ENCODE measurements at regions not wholly inside any gene's neighbourhood (a gene's known extent, or its start where the extent isn't known, plus 50 kb on each side); places are given as distances from the start of the nearest gene placed in this dataset.
"Not testable (repeated sequence)": the region's sequence is repeated elsewhere in the genome, so short reads cannot be mapped to it uniquely, and the experiment has no call there.

- no peak for FAIRE-seq
Observed at GRCh38 chr14:23763394-23763793, 127.2 kb downstream of the DHRS2 start.

GRCh38 chr14:23766737-23767401, 130.7 kb downstream of the DHRS2 start:
- FAIRE-seq, result no peak

GRCh38 chr14:23769221-23769728, 133.1 kb downstream of the DHRS2 start:
- FAIRE-seq, result not testable (repeated sequence)

- FAIRE-seq, result no peak
Observed at GRCh38 chr14:23773981-23774380, 137.8 kb downstream of the DHRS2 start.

GRCh38 chr14:23776296-23776695, 140.1 kb downstream of the DHRS2 start:
- FAIRE-seq, result no peak

- no peak for FAIRE-seq
Observed at GRCh38 chr14:23785208-23785607, 149.0 kb downstream of the DHRS2 start.

- no peak for FAIRE-seq
Observed at GRCh38 chr14:23787436-23787835, 151.3 kb downstream of the DHRS2 start.

GRCh38 chr14:23789696-23790095, 153.5 kb downstream of the DHRS2 start:
- FAIRE-seq, result no peak

- no peak for FAIRE-seq
Observed at GRCh38 chr14:23793532-23793931, 157.4 kb downstream of the DHRS2 start.

GRCh38 chr14:23800811-23801210, 152.8 kb upstream of the DHRS4 start:
- no peak for FAIRE-seq

GRCh38 chr14:23801766-23802165, 151.8 kb upstream of the DHRS4 start:
- no peak for FAIRE-seq

GRCh38 chr14:23804817-23805216, 148.8 kb upstream of the DHRS4 start:
- no peak for FAIRE-seq

- no peak for FAIRE-seq
Observed at GRCh38 chr14:23805761-23806160, 147.8 kb upstream of the DHRS4 start.

GRCh38 chr14:23814527-23815256, 138.9 kb upstream of the DHRS4 start:
- no peak for FAIRE-seq

GRCh38 chr14:23816371-23816770, 137.2 kb upstream of the DHRS4 start:
- no peak for FAIRE-seq

- FAIRE-seq, result no peak
Observed at GRCh38 chr14:23817164-23817767, 136.3 kb upstream of the DHRS4 start.

- no peak for FAIRE-seq
Observed at GRCh38 chr14:23827100-23827892, 126.3 kb upstream of the DHRS4 start.

GRCh38 chr14:23828001-23828400, 125.6 kb upstream of the DHRS4 start:
- FAIRE-seq, result no peak

- FAIRE-seq, result no peak
Observed at GRCh38 chr14:23828616-23829015, 125.0 kb upstream of the DHRS4 start.

- no peak for FAIRE-seq
Observed at GRCh38 chr14:23829736-23830471, 123.7 kb upstream of the DHRS4 start.

GRCh38 chr14:23831596-23831995, 122.0 kb upstream of the DHRS4 start:
- FAIRE-seq, result no peak

GRCh38 chr14:23861666-23862065, 91.9 kb upstream of the DHRS4 start:
- FAIRE-seq, result no peak
